ENCODE measurements at regions not wholly inside any gene's neighbourhood (a gene's known extent, or its start where the extent isn't known, plus 50 kb on each side); places are given as distances from the start of the nearest gene placed in this dataset.

DNA sequence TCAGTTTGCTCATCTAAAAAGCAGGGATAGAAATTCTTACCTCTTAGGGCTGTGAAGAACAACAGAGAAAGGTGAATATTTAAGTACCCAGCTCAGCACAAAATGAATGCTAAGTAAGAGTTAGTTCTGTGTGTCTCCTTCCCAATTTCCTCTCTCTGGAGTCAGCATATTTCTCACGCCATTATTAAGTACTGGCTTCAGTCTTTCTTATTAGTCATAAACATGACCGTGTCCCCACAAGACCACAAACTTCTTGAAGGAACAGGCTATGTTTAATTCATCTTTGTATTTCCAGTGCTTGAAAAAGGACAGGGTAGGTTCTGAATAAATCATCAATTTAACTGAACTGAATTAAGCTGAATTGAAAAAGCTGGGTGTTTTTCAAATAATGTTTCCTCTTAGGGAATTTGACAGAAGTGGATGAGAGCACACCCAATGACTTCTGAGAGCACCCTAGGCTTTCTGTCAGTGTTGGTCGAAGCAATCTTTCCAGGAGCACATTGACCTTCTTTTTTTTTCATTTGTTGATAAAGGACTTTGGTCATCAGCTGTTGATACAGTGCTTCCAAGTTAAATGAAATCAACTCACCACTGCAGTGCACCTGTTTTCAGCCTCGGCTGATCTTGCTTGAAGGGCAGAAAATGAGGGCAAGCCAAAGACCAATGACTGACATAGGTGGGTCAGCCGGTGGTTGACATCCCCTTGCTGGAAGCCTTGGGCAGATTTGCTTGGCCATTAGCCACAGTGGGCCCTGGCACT lies 324.6 kb downstream of the MFSD1 start:
- TF ChIP-seq, protein P1, sequence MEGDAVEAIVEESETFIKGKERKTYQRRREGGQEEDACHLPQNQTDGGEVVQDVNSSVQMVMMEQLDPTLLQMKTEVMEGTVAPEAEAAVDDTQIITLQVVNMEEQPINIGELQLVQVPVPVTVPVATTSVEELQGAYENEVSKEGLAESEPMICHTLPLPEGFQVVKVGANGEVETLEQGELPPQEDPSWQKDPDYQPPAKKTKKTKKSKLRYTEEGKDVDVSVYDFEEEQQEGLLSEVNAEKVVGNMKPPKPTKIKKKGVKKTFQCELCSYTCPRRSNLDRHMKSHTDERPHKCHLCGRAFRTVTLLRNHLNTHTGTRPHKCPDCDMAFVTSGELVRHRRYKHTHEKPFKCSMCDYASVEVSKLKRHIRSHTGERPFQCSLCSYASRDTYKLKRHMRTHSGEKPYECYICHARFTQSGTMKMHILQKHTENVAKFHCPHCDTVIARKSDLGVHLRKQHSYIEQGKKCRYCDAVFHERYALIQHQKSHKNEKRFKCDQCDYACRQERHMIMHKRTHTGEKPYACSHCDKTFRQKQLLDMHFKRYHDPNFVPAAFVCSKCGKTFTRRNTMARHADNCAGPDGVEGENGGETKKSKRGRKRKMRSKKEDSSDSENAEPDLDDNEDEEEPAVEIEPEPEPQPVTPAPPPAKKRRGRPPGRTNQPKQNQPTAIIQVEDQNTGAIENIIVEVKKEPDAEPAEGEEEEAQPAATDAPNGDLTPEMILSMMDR (IDR thresholded peaks at IDR 0.05) = no peak
- no peak for TF ChIP-seq POLR2A (IDR thresholded peaks at IDR 0.05)
